Mesenchymal stem cell (in vitro differentiated cells and primary cell): ENCODE measurements at regions not wholly inside any gene's neighbourhood (a gene's known extent, or its start where the extent isn't known, plus 50 kb on each side); places are given as distances from the start of the nearest gene placed in this dataset.

Experiments
- DNase-seq: peaks from one replicate; pipeline ENCODE4 v3.0.0-alpha.2; 2013
- H2AFZ ChIP-seq: one replicate; pipeline ENCODE4 v1.6.1; 2013; ENCODE audit warnings: low read depth, mild to moderate bottlenecking, control low read depth, inconsistent platforms, low read length, moderate library complexity
- H2AK5ac ChIP-seq: 2 replicates; pipeline ENCODE4 v1.6.1; 2013; ENCODE audit warnings: low read length, moderate library complexity, mild to moderate bottlenecking, inconsistent platforms; ENCODE audit not compliant: severe bottlenecking
- H2BK120ac ChIP-seq: one replicate; pipeline ENCODE4 v1.6.1; 2013; ENCODE audit warnings: low read depth, mild to moderate bottlenecking, inconsistent platforms, low read length, moderate library complexity
- H2BK12ac ChIP-seq, 2 experiments: one replicate each; pipeline ENCODE4 v1.6.1; 2013; ENCODE audit warnings: inconsistent platforms in 2 of 2, low read length in 2 of 2, mild to moderate bottlenecking in 2 of 2, moderate library complexity in 2 of 2, control low read depth in 1 of 2
- H2BK15ac ChIP-seq: one replicate; pipeline ENCODE4 v1.6.1; 2013; ENCODE audit warnings: mild to moderate bottlenecking, low read depth, inconsistent platforms; ENCODE audit not compliant: poor library complexity, severe bottlenecking
- H2BK5ac ChIP-seq: 2 replicates; pipeline ENCODE4 v1.6.1; 2013; ENCODE audit warnings: low read depth, mild to moderate bottlenecking, low read length, control low read depth, inconsistent platforms; ENCODE audit not compliant: poor library complexity, severe bottlenecking
- H3K14ac ChIP-seq, 2 experiments: one replicate each; pipeline ENCODE4 v1.6.1; 2013; ENCODE audit warnings: inconsistent platforms in 2 of 2, low read length in 2 of 2, control low read depth in 1 of 2, mild to moderate bottlenecking in 1 of 2, moderate library complexity in 1 of 2
- H3K18ac ChIP-seq, 2 experiments: one replicate each; pipeline ENCODE4 v1.6.1; 2013; ENCODE audit warnings: inconsistent platforms in 2 of 2, low read length in 2 of 2, control low read depth in 1 of 2, low read depth in 1 of 2, mild to moderate bottlenecking in 1 of 2
- H3K23ac ChIP-seq, 2 experiments: one replicate each; pipeline ENCODE4 v1.6.1; 2013; ENCODE audit warnings: inconsistent platforms in 2 of 2, low read length in 2 of 2, mild to moderate bottlenecking in 2 of 2, moderate library complexity in 2 of 2, control low read depth in 1 of 2
- H3K27ac ChIP-seq: 2 replicates; pipeline ENCODE4 v1.5.1; 2013; ENCODE audit warnings: mild to moderate bottlenecking, moderate library complexity, low read length, control low read depth, inconsistent platforms; ENCODE audit not compliant: poor library complexity, severe bottlenecking
- H3K27me3 ChIP-seq, 2 experiments: 2 replicates each; pipeline versions ENCODE4 v1.6.1 to v1.7.0; 2013; ENCODE audit warnings: low read length in 2 of 2, mild to moderate bottlenecking in 2 of 2, moderate library complexity in 2 of 2, control low read depth in 1 of 2, inconsistent platforms in 1 of 2; ENCODE audit not compliant: control insufficient read depth in 1 of 2, insufficient read depth in 1 of 2
- H3K36me3 ChIP-seq, 2 experiments: 2 replicates each; pipeline versions ENCODE4 v1.6.1 to v1.7.0; 2013; ENCODE audit warnings: low read length in 2 of 2, control low read depth in 1 of 2, inconsistent platforms in 1 of 2, low read depth in 1 of 2, mild to moderate bottlenecking in 1 of 2; ENCODE audit not compliant: insufficient read depth in 2 of 2, control insufficient read depth in 1 of 2
- H3K4ac ChIP-seq, 2 experiments: one replicate each; pipeline ENCODE4 v1.6.1; 2013; ENCODE audit warnings: inconsistent platforms in 2 of 2, low read length in 2 of 2, mild to moderate bottlenecking in 2 of 2, moderate library complexity in 2 of 2, control low read depth in 1 of 2, low read depth in 1 of 2
- H3K4me1 ChIP-seq: 2 replicates; pipeline ENCODE4 v1.6.1; 2013; ENCODE audit warnings: low read depth, low read length, control low read depth; ENCODE audit not compliant: control insufficient read depth, insufficient read depth
- H3K4me2 ChIP-seq: 2 replicates; pipeline ENCODE4 v1.6.1; 2013; ENCODE audit warnings: low read length, mild to moderate bottlenecking, inconsistent platforms; ENCODE audit not compliant: poor library complexity, severe bottlenecking
- H3K4me3 ChIP-seq, 2 experiments: 2 replicates each; pipeline versions ENCODE4 v1.5.1 to v1.7.0; 2013; ENCODE audit warnings: low read length in 2 of 2, mild to moderate bottlenecking in 2 of 2, control low read depth in 1 of 2, low read depth in 1 of 2; ENCODE audit not compliant: insufficient read depth in 1 of 2
- H3K79me1 ChIP-seq: replicated peaks from 2 replicates; pipeline ENCODE4 v1.6.1; 2013; ENCODE audit warnings: mild to moderate bottlenecking, control low read depth, low read length, inconsistent platforms; ENCODE audit not compliant: poor library complexity, severe bottlenecking
- H3K9ac ChIP-seq: 2 replicates; pipeline ENCODE4 v1.7.0; 2013; ENCODE audit warnings: mild to moderate bottlenecking, low read length, moderate library complexity
- H3K9me3 ChIP-seq: 2 replicates; pipeline ENCODE4 v1.7.0; 2013; ENCODE audit warnings: mild to moderate bottlenecking, low read length; ENCODE audit not compliant: control insufficient read depth
- H4K8ac ChIP-seq: one replicate; pipeline ENCODE4 v1.6.1; 2013; ENCODE audit warnings: inconsistent platforms, mild to moderate bottlenecking, low read length, moderate library complexity
- H4K91ac ChIP-seq: one replicate; pipeline ENCODE4 v1.6.1; 2013; ENCODE audit warnings: mild to moderate bottlenecking, low read length, inconsistent platforms
- WGBS: methylation state at CpG from one replicate; pipeline ENCODE4 v1.1.7; 2013; ENCODE audit warnings: mixed read lengths; 5-methylcytosine and 5-hydroxymethylcytosine counted together

DNA sequence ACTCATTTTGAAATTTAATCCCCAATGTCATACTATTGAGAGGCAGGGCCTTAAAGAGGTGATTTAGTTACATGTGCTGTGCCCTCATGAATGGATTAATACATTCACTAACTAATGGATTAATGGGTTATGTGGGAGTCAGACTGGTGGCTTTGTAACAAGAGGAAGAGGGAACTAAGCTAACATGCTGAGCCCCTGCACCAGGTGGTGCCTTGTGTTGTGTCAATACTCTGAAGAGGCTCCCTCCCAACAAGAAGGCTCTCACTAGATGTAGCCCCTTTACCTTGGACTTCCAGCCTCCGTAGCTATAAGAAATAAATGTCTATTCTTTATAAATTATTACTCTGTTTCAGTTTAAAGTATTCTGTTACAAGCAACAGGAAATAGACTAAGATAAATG is 411.9 kb upstream of the EMCN start:
- H3K23ac ChIP-seq: no peak overlapping the region
- WGBS: no CpG with 5 or more reads among the region's 1 CpG
- H3K27ac ChIP-seq: no peak overlapping the region

DNA sequence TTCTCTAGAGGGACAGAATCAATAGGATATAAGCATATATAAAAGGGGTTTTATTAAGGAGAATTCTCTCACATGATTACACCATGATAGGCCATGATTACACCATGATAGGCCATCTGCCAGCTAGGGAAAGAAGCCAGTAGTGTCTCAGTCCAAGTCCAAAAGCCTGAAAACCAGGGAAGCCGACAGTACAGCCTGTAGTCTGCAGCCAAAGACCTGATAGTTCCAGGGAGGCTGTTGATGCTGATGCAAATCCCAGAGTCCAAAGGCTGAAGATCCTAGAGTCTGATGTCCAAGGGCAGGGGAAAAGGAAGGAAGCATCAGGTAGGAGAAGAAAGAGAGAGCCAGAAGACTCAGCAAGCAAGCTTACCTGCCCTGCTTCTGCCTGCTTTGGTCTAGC is 411.3 kb upstream of the EMCN start:
- no peak overlapping the region for H3K9ac ChIP-seq
- H3K4ac ChIP-seq: no peak overlapping the region
- no peak overlapping the region for H4K8ac ChIP-seq
- H2AFZ ChIP-seq: no peak overlapping the region
- no peak overlapping the region for H4K91ac ChIP-seq
- H3K14ac ChIP-seq: no peak overlapping the region
- H3K4me1 ChIP-seq: no peaks in the 10 kb centered on the region
- DNase-seq: no peak
- H3K27ac ChIP-seq: no peak overlapping the region
- no peaks in the 10 kb centered on the region for H3K27me3 ChIP-seq
- no peak overlapping the region for H2BK120ac ChIP-seq
- H3K18ac ChIP-seq: no peak overlapping the region
- no peak overlapping the region for H3K4me3 ChIP-seq
- H3K9me3 ChIP-seq: no peaks in the 10 kb centered on the region
- no peak overlapping the region for H2BK5ac ChIP-seq
- H2BK15ac ChIP-seq: no peak overlapping the region
- no peak overlapping the region for H2BK12ac ChIP-seq
- H3K79me1 ChIP-seq: no peaks in the 10 kb centered on the region
- H3K23ac ChIP-seq: no peak overlapping the region
- no peak overlapping the region for H3K4me2 ChIP-seq
- 89% methylated on average over 1 of the region's 1 CpG for WGBS
- H3K36me3 ChIP-seq: no peaks in the 10 kb centered on the region
- no peak overlapping the region for H2AK5ac ChIP-seq

More for the DNA sequence above, 411.9 kb upstream of the EMCN start:
- no peak for DNase-seq
- Histone ChIP-seq H2BK120ac (no peak overlapping the region), H3K9ac (no peak overlapping the region), H4K91ac (no peak overlapping the region), H3K4me2 (no peak overlapping the region), H3K4me3 (no peak overlapping the region), H2BK12ac (no peak overlapping the region), H3K18ac (no peak overlapping the region), H2BK15ac (no peak overlapping the region), H3K4ac (no peak overlapping the region), H2BK5ac (no peak overlapping the region), H3K14ac (no peak overlapping the region), H2AFZ (no peak overlapping the region), H3K9me3 (no peaks in the 10 kb centered on the region), H3K27me3 (no peaks in the 10 kb centered on the region), H3K36me3 (no peaks in the 10 kb centered on the region), H2AK5ac (no peak overlapping the region), H3K4me1 (no peaks in the 10 kb centered on the region), H3K79me1 (no peaks in the 10 kb centered on the region), H4K8ac (no peak overlapping the region)

DNA sequence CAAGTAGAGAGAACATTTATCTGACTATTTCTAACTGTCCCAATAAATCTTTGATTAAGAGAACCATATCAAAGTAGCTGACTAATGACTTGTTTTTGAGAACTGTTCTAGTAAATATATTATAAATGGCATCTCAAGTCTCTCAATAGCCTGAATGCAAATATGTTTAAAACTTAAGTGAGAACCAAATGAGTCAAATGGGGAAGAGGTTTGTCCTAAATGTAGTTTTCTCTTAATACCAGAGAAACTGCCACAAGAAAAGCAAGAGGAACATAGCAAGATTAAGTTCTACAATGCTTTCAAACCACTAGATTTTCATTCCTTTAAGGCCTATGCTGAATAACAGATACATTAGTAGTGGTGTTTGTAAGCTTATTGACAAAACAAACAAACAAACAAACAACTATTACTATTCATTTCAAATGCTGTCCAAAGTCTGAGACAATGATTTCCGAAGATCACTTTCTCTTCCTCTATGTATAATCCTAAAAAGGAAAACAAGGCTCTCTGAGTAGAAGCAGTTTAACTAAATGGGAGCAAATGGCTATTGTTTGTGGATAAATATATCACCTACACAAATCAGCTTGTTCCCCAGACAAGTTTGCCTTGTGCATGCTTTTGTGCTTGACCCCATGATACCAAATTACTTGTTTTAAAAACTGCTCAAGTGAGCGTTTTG is 408.4 kb upstream of the EMCN start:
- Histone ChIP-seq H2AFZ (no peak overlapping the region), H2BK5ac (no peak overlapping the region), H2BK12ac (no peak overlapping the region), H3K23ac (no peak overlapping the region), H3K4me3 (no peak overlapping the region), H2BK15ac (no peak overlapping the region), H3K79me1 (no peaks in the 10 kb centered on the region), H3K4me2 (no peak overlapping the region), H3K27ac (no peak overlapping the region), H2BK120ac (no peak overlapping the region), H3K14ac (no peak overlapping the region), H3K36me3 (no peaks in the 10 kb centered on the region), H3K4me1 (no peaks in the 10 kb centered on the region), H3K4ac (no peak overlapping the region), H2AK5ac (no peak overlapping the region), H3K9me3 (no peaks in the 10 kb centered on the region), H4K91ac (no peak overlapping the region), H3K9ac (no peak overlapping the region), H3K18ac (no peak overlapping the region), H3K27me3 (no peaks in the 10 kb centered on the region), H4K8ac (no peak overlapping the region)
- no peak for DNase-seq
- no CpG with 5 or more reads among the region's 2 CpGs for WGBS

DNA sequence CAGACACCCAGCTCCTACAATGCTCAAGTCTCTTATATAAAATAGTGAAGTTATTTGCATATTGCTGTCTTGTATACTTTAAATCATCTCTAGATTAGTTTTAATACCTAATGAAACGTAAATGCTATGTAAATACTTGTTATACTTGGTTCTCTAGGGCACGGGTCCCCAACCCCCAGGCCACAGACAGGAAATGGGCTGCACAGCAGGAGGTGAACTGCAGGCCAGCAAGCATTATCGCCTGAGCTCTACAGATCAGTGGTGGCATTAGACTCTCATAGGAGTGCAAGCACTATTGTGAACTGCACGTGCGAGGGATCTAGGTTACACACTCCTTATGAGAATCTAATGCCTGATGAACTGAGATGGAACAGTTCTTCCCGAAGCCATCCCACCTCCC is 395.9 kb upstream of the EMCN start:
- no peak overlapping the region for H2BK5ac ChIP-seq
- H2BK15ac ChIP-seq: no peak overlapping the region
- H3K27ac ChIP-seq: no peak overlapping the region
- H2BK120ac ChIP-seq: no peak overlapping the region
- H3K18ac ChIP-seq: no peak overlapping the region
- no peaks in the 10 kb centered on the region for H3K27me3 ChIP-seq
- H2BK12ac ChIP-seq: no peak overlapping the region
- H3K4me2 ChIP-seq: no peak overlapping the region
- H2AK5ac ChIP-seq: no peak overlapping the region
- no peaks in the 10 kb centered on the region for H3K9me3 ChIP-seq
- no peak overlapping the region for H3K14ac ChIP-seq
- H3K36me3 ChIP-seq: no peaks in the 10 kb centered on the region
- no peaks in the 10 kb centered on the region for H3K79me1 ChIP-seq
- 60% methylated on average over 6 of the region's 6 CpGs for WGBS
- DNase-seq: no peak
- no peak overlapping the region for H3K9ac ChIP-seq
- no peak overlapping the region for H4K91ac ChIP-seq
- H3K23ac ChIP-seq: no peak overlapping the region
- H3K4me1 ChIP-seq: no peaks in the 10 kb centered on the region
- no peak overlapping the region for H3K4ac ChIP-seq
- H3K4me3 ChIP-seq: no peak overlapping the region
- H4K8ac ChIP-seq: no peak overlapping the region
- no peak overlapping the region for H2AFZ ChIP-seq
